Stomach (tissue), 8 donors: ENCODE measurements at regions not wholly inside any gene's neighbourhood (a gene's known extent, or its start where the extent isn't known, plus 50 kb on each side); places are given as distances from the start of the nearest gene placed in this dataset.
"Not testable (repeated sequence)": the region's sequence is repeated elsewhere in the genome, so short reads cannot be mapped to it uniquely, and the experiment has no call there.

Experiments
- DNase-seq, 2 donors: peaks; one replicate each; pipeline versions ENCODE4 v3.0.0 to v3.0.0-alpha.2; 2013 to 2019
- H3K27ac ChIP-seq, 5 donors: fragments of 200-600 bp in 4 of 5; sonication (generic) in 4 of 5; one replicate each; pipeline ENCODE4 v1.5.1; 2013 to 2019; ENCODE audit warnings: mild to moderate bottlenecking in 1 of 5, moderate library complexity in 1 of 5
- H3K27me3 ChIP-seq, 3 donors: fragments of 200-600 bp; sonication (generic); one replicate each; pipeline ENCODE4 v1.5.1; 2017 to 2019; ENCODE audit warnings: mixed run types in 1 of 3
- H3K36me3 ChIP-seq, 4 donors: fragments of 200-600 bp; sonication (generic); 1 replicate in 3 of 4; 2 replicates in 1 of 4; pipeline ENCODE4 v1.5.1; 2016 to 2019
- H3K4me1 ChIP-seq, 4 donors: fragments of 200-600 bp; sonication (generic); one replicate each; pipeline ENCODE4 v1.5.1; 2016 to 2019
- H3K4me3 ChIP-seq, 4 donors: fragments of 200-600 bp; sonication (generic) in 3 of 4; one replicate each; pipeline ENCODE4 v1.5.1; 2016 to 2019; ENCODE audit warnings: mild to moderate bottlenecking in 1 of 4
- H3K9me3 ChIP-seq, 4 donors: fragments of 200-600 bp; sonication (generic); one replicate each; pipeline ENCODE4 v1.5.1; 2016 to 2019
- CTCF ChIP-seq, 7 experiments: fragments of 450-650 bp in 4 of 7; fragments of 200-600 bp in 3 of 7; sonication (generic) in 3 of 7; IDR thresholded peaks; one replicate each; pipeline ENCODE4 v1.5.1; 2016 to 2019; ENCODE audit warnings: antibody characterized with exemption in 7 of 7, control low read depth in 2 of 7, mild to moderate bottlenecking in 1 of 7
- EP300 ChIP-seq: sonication (generic); formaldehyde crosslinking; IDR thresholded peaks from one replicate; pipeline ENCODE4 v1.6.1; 2017; ENCODE audit warnings: antibody characterized with exemption
- POLR2A ChIP-seq, 4 donors: fragments of 450-650 bp; IDR thresholded peaks; one replicate each; pipeline ENCODE4 v1.6.1; 2016; ENCODE audit warnings: antibody characterized with exemption in 4 of 4, control low read depth in 2 of 4, mild to moderate bottlenecking in 1 of 4, moderate library complexity in 1 of 4
- POLR2AphosphoS5 ChIP-seq, 3 donors: sonication (generic); formaldehyde crosslinking; IDR thresholded peaks; one replicate each; pipeline ENCODE4 v1.6.1; 2016; ENCODE audit warnings: antibody characterized with exemption in 3 of 3
- WGBS, 5 donors: extraction: QIAGEN DNeasy Blood & Tissue Kit in 3 of 5; methylation state at CpG; one replicate each; pipeline versions ENCODE4 v1.1.5 to v1.1.7; 2013 to 2018; 5-methylcytosine and 5-hydroxymethylcytosine counted together
- intact Hi-C: fragments of 100-400 bp; cut with DNase I; formaldehyde crosslinking; loops from one replicate; pipeline ENCODE4 v1.15.1; 2023; ENCODE audit warnings: low total_unique reads
- donor health status: healthy with polysubstance abuse.
- donor health status: Bipolar disorder and iron deficiency.
- donor health status: healthy.

- no peak for DNase-seq
- H3K36me3 ChIP-seq = no peaks in the 10 kb centered on the region
- H3K4me3 ChIP-seq = no peak overlapping the region
- intact Hi-C loops = no loop called here
- H3K27ac ChIP-seq = no peak overlapping the region
- H3K27me3 ChIP-seq = no peaks in the 10 kb centered on the region
- H3K9me3 ChIP-seq = no peaks in the 10 kb centered on the region
- TF ChIP-seq EP300 = no peak
- no peak for TF ChIP-seq CTCF (IDR thresholded peaks at IDR 0.05)
- TF ChIP-seq POLR2A (IDR thresholded peaks at IDR 0.05) = no peak
- no peak for TF ChIP-seq POLR2AphosphoS5 (IDR thresholded peaks at IDR 0.05)
- no peaks in the 10 kb centered on the region for H3K4me1 ChIP-seq
- WGBS, 5 donors = 65 to 80% (median 73%) methylated on average over 4 of the region's 4 CpGs
Measured at GRCh38 chr1:104121271-104121670, 371.6 kb downstream of the AMY1C start.

GRCh38 chr1:104125266-104125665, 375.6 kb downstream of the AMY1C start:
- WGBS, 5 donors = 23 to 66% (median 42%) methylated on average over 1 of the region's 1 CpG
- no peaks in the 10 kb centered on the region for H3K4me1 ChIP-seq
- TF ChIP-seq EP300 = no peak
- no peak for TF ChIP-seq POLR2AphosphoS5 (IDR thresholded peaks at IDR 0.05)
- TF ChIP-seq CTCF (IDR thresholded peaks at IDR 0.05) = no peak
- no peak for TF ChIP-seq POLR2A (IDR thresholded peaks at IDR 0.05)
- DNase-seq = no peak
- no peak overlapping the region for H3K27ac ChIP-seq
- H3K36me3 ChIP-seq = no peaks in the 10 kb centered on the region
- no peak overlapping the region for H3K4me3 ChIP-seq
- H3K27me3 ChIP-seq = no peaks in the 10 kb centered on the region
- no peaks in the 10 kb centered on the region for H3K9me3 ChIP-seq
- intact Hi-C loops = no loop called here

GRCh38 chr1:104125970-104126369, 376.3 kb downstream of the AMY1C start:
- Histone ChIP-seq H3K36me3 (no peaks in the 10 kb centered on the region), H3K4me1 (no peaks in the 10 kb centered on the region), H3K9me3 (no peaks in the 10 kb centered on the region), H3K4me3 (no peak overlapping the region), H3K27ac (no peak overlapping the region), H3K27me3 (no peaks in the 10 kb centered on the region)
- no peak for DNase-seq
- 58 to 69% (median 68%) methylated on average over 5 of the region's 5 CpGs for WGBS, 5 donors
- intact Hi-C loops = no loop called here
- TF ChIP-seq EP300 (no peak), CTCF (IDR thresholded peaks at IDR 0.05) (no peak), POLR2A (IDR thresholded peaks at IDR 0.05) (no peak), POLR2AphosphoS5 (IDR thresholded peaks at IDR 0.05) (no peak)

GRCh38 chr1:104132382-104132973, 382.8 kb downstream of the AMY1C start:
- H3K4me1 ChIP-seq = no peaks in the 10 kb centered on the region
- no peak overlapping the region for H3K4me3 ChIP-seq
- no peak for TF ChIP-seq POLR2A (IDR thresholded peaks at IDR 0.05)
- no peak for TF ChIP-seq CTCF (IDR thresholded peaks at IDR 0.05)
- no peak for TF ChIP-seq EP300
- TF ChIP-seq POLR2AphosphoS5 (IDR thresholded peaks at IDR 0.05) = no peak
- H3K36me3 ChIP-seq = no peaks in the 10 kb centered on the region
- H3K27ac ChIP-seq = no peak overlapping the region
- H3K9me3 ChIP-seq = no peaks in the 10 kb centered on the region
- no peaks in the 10 kb centered on the region for H3K27me3 ChIP-seq
- intact Hi-C loops = no loop called here
- peak in 1 of 2 donors; percentile 56 for DNase-seq

GRCh38 chr1:104135036-104135435, 385.3 kb downstream of the AMY1C start:
- H3K4me1 ChIP-seq, H3K4me3 ChIP-seq, intact Hi-C loops, H3K27ac ChIP-seq, DNase-seq, H3K27me3 ChIP-seq, H3K9me3 ChIP-seq, H3K36me3 ChIP-seq: not testable (repeated sequence)
- WGBS, 5 donors = 50 to 64% (median 58%) methylated on average over 4 to 6 of the region's 6 CpGs
